Smooth muscle cell (in vitro differentiated cells): ENCODE measurements at regions not wholly inside any gene's neighbourhood (a gene's known extent, or its start where the extent isn't known, plus 50 kb on each side); places are given as distances from the start of the nearest gene placed in this dataset.

Experiments
- DNase-seq: peaks from one replicate; lab custom pipeline; 2025; ENCODE audit not compliant: unreplicated experiment; lab: John Stamatoyannopoulos, UW
- H2AFZ ChIP-seq: fragments of 200-600 bp; sonication (generic); 2 replicates; pipeline ENCODE4 v1.6.0; 2016; ENCODE audit warnings: antibody characterized with exemption, low read depth, mild to moderate bottlenecking
- H3F3A ChIP-seq: fragments of 200-600 bp; sonication (generic); 2 replicates; pipeline ENCODE4 v1.6.0; 2017; ENCODE audit warnings: antibody characterized with exemption, low read depth
- H3K27ac ChIP-seq: fragments of 200-600 bp; sonication (generic); 2 replicates; pipeline ENCODE4 v1.5.1; 2016; ENCODE audit warnings: low read depth, mild to moderate bottlenecking
- H3K27me3 ChIP-seq: fragments of 200-600 bp; sonication (generic); 2 replicates; pipeline ENCODE4 v1.6.1; 2016; ENCODE audit warnings: low read depth, mild to moderate bottlenecking
- H3K36me3 ChIP-seq: fragments of 200-600 bp; sonication (generic); 2 replicates; pipeline ENCODE4 v1.5.1; 2016; ENCODE audit warnings: low read depth
- H3K4me1 ChIP-seq: fragments of 200-600 bp; sonication (generic); 2 replicates; pipeline ENCODE4 v1.5.1; 2016; ENCODE audit warnings: low read depth
- H3K4me2 ChIP-seq: fragments of 200-600 bp; sonication (generic); 2 replicates; pipeline ENCODE4 v1.6.0; 2016; ENCODE audit warnings: mild to moderate bottlenecking
- H3K4me3 ChIP-seq: fragments of 200-600 bp; sonication (generic); 2 replicates; pipeline ENCODE4 v1.5.1; 2016; ENCODE audit warnings: mild to moderate bottlenecking
- H3K79me2 ChIP-seq: fragments of 200-600 bp; sonication (generic); 2 replicates; pipeline ENCODE4 v1.6.0; 2016; ENCODE audit warnings: low read depth, mild to moderate bottlenecking
- H3K9ac ChIP-seq: fragments of 200-600 bp; sonication (generic); 2 replicates; pipeline ENCODE4 v1.6.0; 2016; ENCODE audit warnings: low read depth
- H3K9me3 ChIP-seq: fragments of 200-600 bp; sonication (generic); replicated peaks from 2 replicates; pipeline ENCODE4 v1.5.1; 2016; ENCODE audit warnings: low read depth
- H4K20me1 ChIP-seq: fragments of 200-600 bp; sonication (generic); 2 replicates; pipeline ENCODE4 v1.6.0; 2016; ENCODE audit warnings: low read depth
- WGBS: methylation state at CpG from one replicate; pipeline ENCODE4 v1.1.7; 2016; ENCODE audit warnings: low lambda C conversion rate; 5-methylcytosine and 5-hydroxymethylcytosine counted together
- TF ChIP-seq, protein P1 (sequence below): fragments of 200-600 bp; sonication (generic); IDR thresholded peaks from 2 replicates; pipeline ENCODE4 v1.5.1; 2017; ENCODE audit warnings: borderline replicate concordance, mild to moderate bottlenecking, antibody characterized with exemption; ENCODE audit not compliant: insufficient read depth, poor library complexity, severe bottlenecking

DNA sequence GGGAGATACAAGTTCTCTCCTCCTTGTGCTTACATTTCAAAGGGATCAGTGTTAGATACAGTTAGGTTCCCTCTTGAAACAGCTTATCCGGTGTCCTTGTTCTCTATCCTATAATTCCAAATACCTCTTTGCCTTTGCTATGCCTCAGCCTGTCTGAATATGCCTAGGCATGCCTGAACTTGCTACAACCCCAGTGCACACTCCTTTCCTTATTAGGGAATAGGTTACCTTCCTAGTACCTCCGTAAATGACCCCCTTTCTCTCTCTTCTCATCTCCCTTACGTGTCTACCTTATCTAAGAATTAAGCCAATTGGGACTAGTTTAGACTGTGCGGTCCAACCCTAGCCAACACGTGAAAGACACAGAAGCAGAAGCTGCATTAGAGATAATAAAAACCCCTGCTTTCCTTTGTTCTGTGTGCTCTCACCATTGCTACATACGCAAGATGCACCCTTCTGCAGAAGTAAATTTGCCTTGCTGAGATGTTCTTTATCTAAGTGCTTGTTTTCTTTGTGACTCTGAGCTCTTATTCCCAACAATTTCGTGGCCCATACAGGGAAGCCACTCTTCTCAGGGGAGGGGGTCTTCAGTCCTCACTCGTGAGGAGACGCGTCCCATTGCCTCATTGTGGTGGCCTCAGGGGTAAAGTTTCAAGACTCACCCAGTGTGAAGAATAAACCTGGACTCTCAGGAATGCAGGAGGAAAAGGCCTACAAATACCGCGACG is 802.1 kb downstream of the PLA2G4A start:
- Histone ChIP-seq H3K27ac (peak overlapping the region; percentile 85), H3K4me2 (peak overlapping the region; percentile 48), H4K20me1 (no peaks in the 10 kb centered on the region), H3K36me3 (no peaks in the 10 kb centered on the region), H3K4me1 (peaks cover 37% of the 10 kb centered on the region), H3K9me3 (no peaks in the 10 kb centered on the region), H3K9ac (peak overlapping the region; percentile 66), H3K27me3 (no peaks in the 10 kb centered on the region), H3K4me3 (no peak overlapping the region), H3F3A (no peaks in the 10 kb centered on the region), H2AFZ (peak overlapping the region; percentile 54), H3K79me2 (no peaks in the 10 kb centered on the region)
- TF ChIP-seq, protein P1, sequence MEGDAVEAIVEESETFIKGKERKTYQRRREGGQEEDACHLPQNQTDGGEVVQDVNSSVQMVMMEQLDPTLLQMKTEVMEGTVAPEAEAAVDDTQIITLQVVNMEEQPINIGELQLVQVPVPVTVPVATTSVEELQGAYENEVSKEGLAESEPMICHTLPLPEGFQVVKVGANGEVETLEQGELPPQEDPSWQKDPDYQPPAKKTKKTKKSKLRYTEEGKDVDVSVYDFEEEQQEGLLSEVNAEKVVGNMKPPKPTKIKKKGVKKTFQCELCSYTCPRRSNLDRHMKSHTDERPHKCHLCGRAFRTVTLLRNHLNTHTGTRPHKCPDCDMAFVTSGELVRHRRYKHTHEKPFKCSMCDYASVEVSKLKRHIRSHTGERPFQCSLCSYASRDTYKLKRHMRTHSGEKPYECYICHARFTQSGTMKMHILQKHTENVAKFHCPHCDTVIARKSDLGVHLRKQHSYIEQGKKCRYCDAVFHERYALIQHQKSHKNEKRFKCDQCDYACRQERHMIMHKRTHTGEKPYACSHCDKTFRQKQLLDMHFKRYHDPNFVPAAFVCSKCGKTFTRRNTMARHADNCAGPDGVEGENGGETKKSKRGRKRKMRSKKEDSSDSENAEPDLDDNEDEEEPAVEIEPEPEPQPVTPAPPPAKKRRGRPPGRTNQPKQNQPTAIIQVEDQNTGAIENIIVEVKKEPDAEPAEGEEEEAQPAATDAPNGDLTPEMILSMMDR, result no peak
- 51% methylated on average over 13 of the region's 13 CpGs for WGBS
- DNase-seq, result no peak

DNA sequence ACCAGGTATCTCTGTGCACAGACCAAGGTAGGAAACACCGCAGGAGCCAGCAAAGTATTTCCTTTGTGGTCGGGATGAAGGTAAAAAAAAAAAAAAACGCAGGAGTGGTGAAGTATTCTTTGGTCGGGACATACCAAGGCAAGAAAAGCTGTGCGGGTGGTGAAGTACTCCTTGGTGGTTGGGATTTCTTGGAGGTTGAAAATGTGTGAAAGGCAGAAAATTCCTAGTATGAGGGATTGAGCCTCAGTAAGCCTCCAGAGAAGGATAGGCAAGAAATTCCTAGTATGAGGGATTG is 802.6 kb downstream of the PLA2G4A start:
- H3K9ac ChIP-seq, result peak overlapping the region; percentile 66
- no peak overlapping the region for H3K4me3 ChIP-seq
- H3K9me3 ChIP-seq, result no peaks in the 10 kb centered on the region
- H3K4me2 ChIP-seq, result peak overlapping the region; percentile 48
- H3K36me3 ChIP-seq, result no peaks in the 10 kb centered on the region
- H3K27me3 ChIP-seq, result no peaks in the 10 kb centered on the region
- peak overlapping the region; percentile 85 for H3K27ac ChIP-seq
- TF ChIP-seq, protein P1, result no peak
- 38% methylated on average over 5 of the region's 5 CpGs for WGBS
- H3F3A ChIP-seq, result no peaks in the 10 kb centered on the region
- H4K20me1 ChIP-seq, result no peaks in the 10 kb centered on the region
- H3K79me2 ChIP-seq, result no peaks in the 10 kb centered on the region
- peaks cover 34% of the 10 kb centered on the region for H3K4me1 ChIP-seq
- DNase-seq, result no peak
- peak overlapping the region; percentile 54 for H2AFZ ChIP-seq

DNA sequence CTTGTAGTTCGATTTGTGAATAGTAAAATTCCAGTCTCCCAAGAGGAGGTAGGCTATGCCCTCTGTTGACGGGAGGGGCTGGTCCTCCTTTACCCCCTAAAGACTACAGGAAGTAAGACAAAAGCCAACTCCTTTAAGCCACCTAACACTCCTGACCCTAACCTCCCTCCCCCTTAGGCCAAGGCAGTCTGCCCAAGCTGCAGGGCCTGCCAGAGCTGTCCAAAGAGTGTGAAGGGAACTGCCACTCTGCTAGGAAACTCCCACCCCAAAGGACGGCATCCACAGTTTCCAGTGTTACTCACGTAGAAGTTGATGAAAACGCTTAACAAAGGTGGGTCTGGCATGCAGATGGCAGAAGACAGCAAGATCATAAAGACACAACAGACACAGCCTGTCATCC is 803.2 kb downstream of the PLA2G4A start:
- H4K20me1 ChIP-seq, result no peaks in the 10 kb centered on the region
- no peaks in the 10 kb centered on the region for H3K9me3 ChIP-seq
- H2AFZ ChIP-seq, result no peak overlapping the region
- peaks cover 34% of the 10 kb centered on the region for H3K4me1 ChIP-seq
- peak overlapping the region; percentile 85 for H3K27ac ChIP-seq
- TF ChIP-seq, protein P1, result no peak
- H3K36me3 ChIP-seq, result no peaks in the 10 kb centered on the region
- DNase-seq, result no peak
- no peaks in the 10 kb centered on the region for H3K27me3 ChIP-seq
- no peaks in the 10 kb centered on the region for H3F3A ChIP-seq
- no peak overlapping the region for H3K4me3 ChIP-seq
- H3K4me2 ChIP-seq, result peak overlapping the region; percentile 48
- 49% methylated on average over 5 of the region's 5 CpGs for WGBS
- no peaks in the 10 kb centered on the region for H3K79me2 ChIP-seq
- H3K9ac ChIP-seq, result no peak overlapping the region

DNA sequence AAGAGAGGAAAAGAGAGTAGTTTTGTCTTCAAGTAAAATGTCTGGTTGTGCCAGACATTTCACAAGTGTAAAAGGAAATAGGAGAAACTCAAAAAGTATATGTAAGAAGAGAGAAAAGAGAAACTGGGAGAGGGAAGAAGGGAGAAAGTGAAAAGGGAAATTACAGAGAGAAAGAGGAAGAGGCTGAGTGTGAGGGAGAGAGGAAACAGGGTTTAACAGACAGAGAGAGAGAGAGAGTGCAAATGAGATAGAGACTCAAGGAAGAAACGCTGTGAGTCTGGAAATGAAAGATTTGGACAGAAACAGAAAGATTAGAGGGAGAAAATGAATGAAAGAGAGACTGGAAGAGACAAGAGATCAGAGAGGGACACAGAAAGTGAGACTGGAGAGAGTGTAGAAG is 806.2 kb downstream of the PLA2G4A start:
- TF ChIP-seq, protein P1, result no peak
- DNase-seq, result no peak
- Histone ChIP-seq H3K9ac (no peak overlapping the region), H3K27me3 (no peaks in the 10 kb centered on the region), H3F3A (no peaks in the 10 kb centered on the region), H3K27ac (no peak overlapping the region), H3K4me2 (no peak overlapping the region), H4K20me1 (no peaks in the 10 kb centered on the region), H3K9me3 (no peaks in the 10 kb centered on the region), H3K36me3 (no peaks in the 10 kb centered on the region), H3K4me3 (no peak overlapping the region), H3K79me2 (no peaks in the 10 kb centered on the region), H2AFZ (peak overlapping the region; percentile 92), H3K4me1 (peaks cover 24% of the 10 kb centered on the region)
- WGBS, result 54% methylated on average over 1 of the region's 1 CpG
